OCI-LY7 (cell line): ENCODE measurements at regions not wholly inside any gene's neighbourhood (a gene's known extent, or its start where the extent isn't known, plus 50 kb on each side); places are given as distances from the start of the nearest gene placed in this dataset.
"Not testable (repeated sequence)": the region's sequence is repeated elsewhere in the genome, so short reads cannot be mapped to it uniquely, and the experiment has no call there.

Source experiments
- BruUV-seq: library from RNA; stranded (reverse); fragments of 400-500 nt; replicated peaks from 2 replicates; lab custom pipeline; 2021; lab: Mats Ljungman, UMichigan
- CTCF ChIA-PET: fragments of 300-600 bp; sonication (Branson Sonifier 250); formaldehyde crosslinking; loops from one replicate; lab custom pipeline; 2022; ENCODE audit warnings: antibody characterized with exemption; ENCODE audit not compliant: unreplicated experiment; lab: Charles Lee
- POLR2A ChIA-PET: fragments of 300-600 bp; sonication (Branson Sonifier 250); formaldehyde crosslinking; loops from one replicate; lab custom pipeline; 2022; ENCODE audit warnings: antibody characterized with exemption; lab: Charles Lee
- DNase-seq: peaks from one replicate; pipeline ENCODE4 v3.0.0-alpha.2; 2015; ENCODE audit warnings: low spot score
- H2AFZ ChIP-seq: fragments of 200-600 bp; sonication (generic), shearing (Covaris generic); 2 replicates; pipeline ENCODE4 v1.6.1; 2014; ENCODE audit warnings: mild to moderate bottlenecking, antibody characterized with exemption, low read length, moderate library complexity
- H3K27ac ChIP-seq: fragments of 200-600 bp; sonication (generic); 2 replicates; pipeline ENCODE4 v1.5.1; 2014; ENCODE audit warnings: mixed run types, low read depth, mild to moderate bottlenecking, moderate library complexity, low read length, inconsistent platforms; ENCODE audit not compliant: poor library complexity, severe bottlenecking
- H3K36me3 ChIP-seq: fragments of 200-600 bp; sonication (generic); 2 replicates; pipeline ENCODE4 v1.6.1; 2014; ENCODE audit warnings: mild to moderate bottlenecking, antibody characterized with exemption, low read length, moderate library complexity, mixed read lengths; ENCODE audit not compliant: insufficient read depth
- H3K4me1 ChIP-seq: fragments of 200-600 bp; sonication (generic); 2 replicates; pipeline ENCODE4 v1.5.1; 2014; ENCODE audit warnings: mild to moderate bottlenecking, low read length; ENCODE audit not compliant: insufficient read depth, poor library complexity, severe bottlenecking
- H3K4me2 ChIP-seq: fragments of 200-600 bp; sonication (generic); 2 replicates; pipeline ENCODE4 v1.6.1; 2014; ENCODE audit warnings: mild to moderate bottlenecking, low read length
- H3K4me3 ChIP-seq: fragments of 200-600 bp; sonication (generic); 2 replicates; pipeline ENCODE4 v1.5.1; 2014; ENCODE audit warnings: mild to moderate bottlenecking, low read depth, low read length; ENCODE audit not compliant: poor library complexity, severe bottlenecking
- H3K79me2 ChIP-seq: fragments of 200-600 bp; sonication (generic); 2 replicates; pipeline ENCODE4 v1.6.1; 2016; ENCODE audit warnings: low read depth, mild to moderate bottlenecking, low read length, moderate library complexity, mixed read lengths; ENCODE audit not compliant: insufficient read depth
- H3K9me2 ChIP-seq: fragments of 200-600 bp; sonication (generic); 2 replicates; pipeline ENCODE4 v1.6.1; 2016; ENCODE audit warnings: mild to moderate bottlenecking, low read length, mixed read lengths; ENCODE audit not compliant: insufficient read depth
- H3K9me3 ChIP-seq: fragments of 200-600 bp; sonication (generic); 2 replicates; pipeline ENCODE4 v1.6.1; 2014; ENCODE audit warnings: mild to moderate bottlenecking, mixed run types, low read length, mixed read lengths
- H4K20me1 ChIP-seq: fragments of 200-600 bp; sonication (generic); 2 replicates; pipeline ENCODE4 v1.6.1; 2014; ENCODE audit warnings: mild to moderate bottlenecking, antibody characterized with exemption, low read length, moderate library complexity, mixed read lengths; ENCODE audit not compliant: insufficient read depth
- EZH2phosphoT487 ChIP-seq: fragments of 200-600 bp; sonication (generic); IDR thresholded peaks from 2 replicates; pipeline ENCODE4 v1.6.1; 2018; ENCODE audit warnings: low read depth, borderline replicate concordance, mild to moderate bottlenecking, mixed run types, antibody characterized with exemption, low read length, moderate library complexity, mixed read lengths
- intact Hi-C: fragments of 100-400 bp; cut with micrococcal nuclease; formaldehyde crosslinking; loops from one replicate; pipeline ENCODE4 v1.10.0; 2022; ENCODE audit not compliant: unreplicated experiment
- TF ChIP-seq, protein P1 (sequence below): fragments of 200-600 bp; sonication (generic); conservative IDR thresholded peaks from 2 replicates; pipeline ENCODE4 v1.5.1; 2014; ENCODE audit warnings: mild to moderate bottlenecking, antibody characterized with exemption, low read length, moderate library complexity, mixed read lengths

GRCh38 chr11:70899616-70900015 lies 352.8 kb downstream of the SHANK2 start:
- Histone ChIP-seq H3K4me3 (no peak overlapping the region), H3K79me2 (no peaks in the 10 kb centered on the region), H3K9me2 (no peaks in the 10 kb centered on the region), H3K9me3 (no peaks in the 10 kb centered on the region), H3K4me2 (no peak overlapping the region), H3K4me1 (no peaks in the 10 kb centered on the region), H4K20me1 (no peaks in the 10 kb centered on the region), H2AFZ (no peak overlapping the region), H3K27ac (no peak overlapping the region), H3K36me3 (no peaks in the 10 kb centered on the region)
- TF ChIP-seq EZH2phosphoT487 = no peak
- TF ChIP-seq, protein P1, sequence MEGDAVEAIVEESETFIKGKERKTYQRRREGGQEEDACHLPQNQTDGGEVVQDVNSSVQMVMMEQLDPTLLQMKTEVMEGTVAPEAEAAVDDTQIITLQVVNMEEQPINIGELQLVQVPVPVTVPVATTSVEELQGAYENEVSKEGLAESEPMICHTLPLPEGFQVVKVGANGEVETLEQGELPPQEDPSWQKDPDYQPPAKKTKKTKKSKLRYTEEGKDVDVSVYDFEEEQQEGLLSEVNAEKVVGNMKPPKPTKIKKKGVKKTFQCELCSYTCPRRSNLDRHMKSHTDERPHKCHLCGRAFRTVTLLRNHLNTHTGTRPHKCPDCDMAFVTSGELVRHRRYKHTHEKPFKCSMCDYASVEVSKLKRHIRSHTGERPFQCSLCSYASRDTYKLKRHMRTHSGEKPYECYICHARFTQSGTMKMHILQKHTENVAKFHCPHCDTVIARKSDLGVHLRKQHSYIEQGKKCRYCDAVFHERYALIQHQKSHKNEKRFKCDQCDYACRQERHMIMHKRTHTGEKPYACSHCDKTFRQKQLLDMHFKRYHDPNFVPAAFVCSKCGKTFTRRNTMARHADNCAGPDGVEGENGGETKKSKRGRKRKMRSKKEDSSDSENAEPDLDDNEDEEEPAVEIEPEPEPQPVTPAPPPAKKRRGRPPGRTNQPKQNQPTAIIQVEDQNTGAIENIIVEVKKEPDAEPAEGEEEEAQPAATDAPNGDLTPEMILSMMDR = no peak
- ChIA-PET CTCF (no interaction called here), POLR2A (no interaction called here)
- intact Hi-C loops = no loop called here
- no peak for DNase-seq
- BruUV-seq = no TSS peak

- no peak overlapping the region for H3K27ac ChIP-seq
- no peak overlapping the region for H3K4me2 ChIP-seq
- no peaks in the 10 kb centered on the region for H4K20me1 ChIP-seq
- intact Hi-C loops = no loop called here
- H2AFZ ChIP-seq = no peak overlapping the region
- H3K4me3 ChIP-seq = no peak overlapping the region
- H3K36me3 ChIP-seq = no peaks in the 10 kb centered on the region
- TF ChIP-seq, protein P1 = no peak
- TF ChIP-seq EZH2phosphoT487 = no peak
- H3K79me2 ChIP-seq = no peaks in the 10 kb centered on the region
- POLR2A ChIA-PET = no interaction called here
- no TSS peak for BruUV-seq
- H3K4me1 ChIP-seq = no peaks in the 10 kb centered on the region
- H3K9me2 ChIP-seq = no peaks in the 10 kb centered on the region
- DNase-seq = no peak
- no peaks in the 10 kb centered on the region for H3K9me3 ChIP-seq
- CTCF ChIA-PET = no interaction called here
Observed at GRCh38 chr11:70900540-70900939, 351.8 kb downstream of the SHANK2 start.

DNA sequence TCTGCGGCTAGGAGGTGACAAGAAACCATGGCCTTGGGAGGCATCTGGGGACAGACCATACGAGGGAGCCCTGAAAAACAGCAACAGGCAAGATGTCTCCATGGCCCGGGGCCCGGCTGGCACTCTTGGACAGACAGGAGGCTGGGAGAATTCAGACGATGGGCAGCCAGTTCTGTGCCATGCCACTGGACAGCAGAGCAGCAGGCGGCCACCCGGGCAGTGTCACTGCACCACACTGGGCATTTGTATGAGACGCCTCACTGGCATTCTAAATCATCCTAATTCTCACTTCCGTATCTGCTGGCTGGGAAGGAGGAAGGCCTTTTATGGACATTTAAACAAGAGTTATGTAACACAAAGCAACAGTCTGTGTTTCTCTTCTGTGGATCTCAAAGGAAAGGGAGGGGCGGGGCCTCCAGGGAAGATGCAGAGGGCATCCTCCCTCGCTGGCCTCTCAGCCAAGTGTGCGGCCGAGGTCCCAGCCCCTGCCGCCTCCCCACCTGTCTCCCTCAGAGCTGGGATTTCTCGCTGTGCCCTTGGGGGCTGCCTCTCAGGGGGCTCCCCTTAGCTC lies 350.3 kb downstream of the SHANK2 start:
- ChIA-PET POLR2A (no interaction called here), CTCF (no interaction called here)
- Histone ChIP-seq H3K9me3 (no peaks in the 10 kb centered on the region), H3K4me3 (no peak overlapping the region), H3K36me3 (no peaks in the 10 kb centered on the region), H3K9me2 (no peaks in the 10 kb centered on the region), H3K4me1 (no peaks in the 10 kb centered on the region), H3K27ac (no peak overlapping the region), H2AFZ (no peak overlapping the region), H3K79me2 (no peaks in the 10 kb centered on the region), H4K20me1 (no peaks in the 10 kb centered on the region), H3K4me2 (no peak overlapping the region)
- no TSS peak for BruUV-seq
- DNase-seq = no peak
- TF ChIP-seq, protein P1 = no peak
- no peak for TF ChIP-seq EZH2phosphoT487
- intact Hi-C loops = no loop called here

DNA sequence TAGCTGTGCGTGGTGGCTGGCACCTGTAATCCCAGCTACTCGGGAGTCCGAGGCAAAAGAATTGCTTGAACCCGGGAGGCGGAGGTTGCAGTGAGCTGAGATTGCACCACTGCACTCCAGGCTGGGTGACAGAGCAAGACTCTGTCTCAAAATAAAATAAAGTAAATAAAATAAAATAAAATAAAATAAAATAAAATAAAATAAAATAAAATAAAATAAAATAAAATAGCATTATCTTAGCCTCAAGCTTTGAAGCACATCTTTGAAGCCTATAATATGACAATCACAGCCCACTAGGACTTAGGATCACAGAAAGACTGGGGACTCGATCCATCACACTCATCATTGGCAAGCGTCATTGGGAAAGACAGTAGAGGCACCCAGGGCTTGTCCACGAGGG lies 349.1 kb downstream of the SHANK2 start:
- POLR2A ChIA-PET, CTCF ChIA-PET, intact Hi-C loops: not testable (repeated sequence)

More for the DNA sequence above, 349.1 kb downstream of the SHANK2 start:
- H3K79me2 ChIP-seq, H3K27ac ChIP-seq, H3K4me1 ChIP-seq, H3K36me3 ChIP-seq, H3K9me3 ChIP-seq, DNase-seq, BruUV-seq, H3K4me2 ChIP-seq, H2AFZ ChIP-seq, H3K9me2 ChIP-seq, H4K20me1 ChIP-seq, H3K4me3 ChIP-seq: not testable (repeated sequence)
